ENCODE measurements at regions not wholly inside any gene's neighbourhood (a gene's known extent, or its start where the extent isn't known, plus 50 kb on each side); places are given as distances from the start of the nearest gene placed in this dataset.
"Not testable (repeated sequence)": the region's sequence is repeated elsewhere in the genome, so short reads cannot be mapped to it uniquely, and the experiment has no call there.

GRCh38 chr9:102941868-102942267 is 53.3 kb upstream of the CYLC2 start:
- intact Hi-C loops (cut with DNase I; ENCODE audit: low total_unique reads) = no loop called here
- H3K27ac ChIP-seq = no peak overlapping the region
- H3K36me3 ChIP-seq = no peaks in the 10 kb centered on the region
- no peaks in the 10 kb centered on the region for H3K4me1 ChIP-seq
- no peak overlapping the region for H3K4me3 ChIP-seq
- DNase-seq = no peak
- no peak for TF ChIP-seq CTCF (IDR thresholded peaks at IDR 0.05)
- no peaks in the 10 kb centered on the region for H3K27me3 ChIP-seq
- H3K9me3 ChIP-seq = no peaks in the 10 kb centered on the region

DNA sequence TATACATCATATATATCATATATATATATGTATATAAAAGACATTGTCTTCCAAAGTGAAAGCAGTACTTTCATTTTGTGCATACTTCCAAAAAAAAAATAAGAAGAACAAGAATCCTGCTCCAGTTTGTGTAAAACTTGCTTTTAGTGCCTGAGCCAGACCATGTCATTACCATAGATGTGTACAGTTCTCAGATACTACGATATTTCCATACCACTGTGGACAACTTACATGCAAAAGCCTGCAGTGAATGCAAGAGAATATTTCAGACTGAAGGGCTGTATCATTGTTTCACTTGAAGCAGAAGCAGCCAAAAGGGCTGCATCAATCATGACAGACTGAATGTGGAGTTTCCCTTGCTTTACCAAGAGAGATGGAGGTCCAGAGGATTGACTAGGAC is 72.6 kb upstream of the CYLC2 start:
- Histone ChIP-seq H3K27ac (no peak overlapping the region), H3K4me3 (no peak overlapping the region), H3K36me3 (no peaks in the 10 kb centered on the region), H3K4me1 (no peaks in the 10 kb centered on the region), H3K9me3 (no peaks in the 10 kb centered on the region), H3K27me3 (no peaks in the 10 kb centered on the region)
- TF ChIP-seq CTCF (IDR thresholded peaks at IDR 0.05) = no peak
- DNase-seq = no peak
- intact Hi-C loops (cut with DNase I; ENCODE audit: low total_unique reads) = no loop called here

- Histone ChIP-seq H3K27ac (no peak overlapping the region), H3K4me3 (no peak overlapping the region), H3K4me1 (no peaks in the 10 kb centered on the region), H3K36me3 (no peaks in the 10 kb centered on the region), H3K9me3 (no peaks in the 10 kb centered on the region), H3K27me3 (no peaks in the 10 kb centered on the region)
- no peak for TF ChIP-seq CTCF (IDR thresholded peaks at IDR 0.05)
- intact Hi-C loops (cut with DNase I; ENCODE audit: low total_unique reads) = no loop called here
- no peak for DNase-seq
Measured at GRCh38 chr9:102911185-102911584, 83.9 kb upstream of the CYLC2 start.

DNA sequence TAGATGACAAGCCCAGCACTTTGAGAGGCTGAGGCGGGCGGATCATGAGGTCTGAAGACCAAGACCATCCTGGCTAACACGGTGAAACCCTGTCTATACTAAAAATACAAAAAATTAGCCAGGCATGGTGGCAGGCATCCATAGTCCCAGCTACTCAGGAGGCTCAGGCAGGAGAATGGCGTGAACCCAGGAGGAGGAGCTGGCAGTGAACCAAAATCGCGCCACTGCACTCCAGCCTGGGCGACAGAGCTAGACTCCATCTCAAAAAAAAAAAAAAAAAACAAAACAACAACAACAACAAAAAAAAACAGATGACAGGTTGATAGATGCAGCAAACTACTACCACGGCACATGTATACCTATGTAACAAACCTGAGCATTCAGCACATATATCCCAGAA is 89.3 kb upstream of the CYLC2 start:
- intact Hi-C loops (cut with DNase I; ENCODE audit: low total_unique reads); H3K27me3 ChIP-seq; H3K4me1 ChIP-seq; H3K36me3 ChIP-seq; H3K27ac ChIP-seq; H3K4me3 ChIP-seq; DNase-seq; H3K9me3 ChIP-seq: not testable (repeated sequence)

DNA sequence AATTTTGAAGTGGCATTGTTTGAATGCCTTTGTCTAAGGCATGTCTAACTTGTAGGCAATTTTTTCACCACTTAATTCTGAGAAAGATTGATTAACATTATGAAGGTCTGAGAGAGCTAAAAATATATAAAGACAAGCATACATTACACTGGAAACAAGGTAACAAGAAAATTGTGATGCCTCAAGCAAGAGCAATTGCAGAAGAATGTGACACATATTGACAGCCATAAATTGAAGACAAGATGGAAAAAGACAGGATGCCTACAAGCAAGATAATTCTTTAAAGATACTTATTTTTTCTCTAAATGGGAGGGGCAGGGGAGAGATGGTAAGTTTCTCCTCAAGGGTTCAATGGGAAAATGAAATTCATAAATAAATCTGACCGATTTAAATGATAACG is 103.1 kb upstream of the CYLC2 start:
- Histone ChIP-seq H3K4me3 (no peak overlapping the region), H3K27me3 (no peaks in the 10 kb centered on the region), H3K27ac (no peak overlapping the region), H3K9me3 (no peaks in the 10 kb centered on the region), H3K36me3 (no peaks in the 10 kb centered on the region), H3K4me1 (no peaks in the 10 kb centered on the region)
- no peak for TF ChIP-seq CTCF (IDR thresholded peaks at IDR 0.05)
- no peak for DNase-seq
- intact Hi-C loops (cut with DNase I; ENCODE audit: low total_unique reads) = no loop called here

GRCh38 chr9:102888747-102889146 is 106.4 kb upstream of the CYLC2 start:
- H3K27me3 ChIP-seq; H3K4me3 ChIP-seq; intact Hi-C loops (cut with DNase I; ENCODE audit: low total_unique reads); H3K27ac ChIP-seq; H3K9me3 ChIP-seq; H3K36me3 ChIP-seq; DNase-seq; H3K4me1 ChIP-seq: not testable (repeated sequence)

GRCh38 chr9:102875687-102876086 is 119.4 kb upstream of the CYLC2 start:
- no peaks in the 10 kb centered on the region for H3K4me1 ChIP-seq
- H3K4me3 ChIP-seq = no peak overlapping the region
- no peaks in the 10 kb centered on the region for H3K36me3 ChIP-seq
- DNase-seq = no peak
- no peak overlapping the region for H3K27ac ChIP-seq
- no peaks in the 10 kb centered on the region for H3K27me3 ChIP-seq
- TF ChIP-seq CTCF (IDR thresholded peaks at IDR 0.05) = no peak
- intact Hi-C loops (cut with DNase I; ENCODE audit: low total_unique reads) = no loop called here
- no peaks in the 10 kb centered on the region for H3K9me3 ChIP-seq

Data from tibial artery (tissue), 4 donors.